TTC549 (cell line): ENCODE measurements at regions not wholly inside any gene's neighbourhood (a gene's known extent, or its start where the extent isn't known, plus 50 kb on each side); places are given as distances from the start of the nearest gene placed in this dataset.
"Not testable (repeated sequence)": the region's sequence is repeated elsewhere in the genome, so short reads cannot be mapped to it uniquely, and the experiment has no call there.

Source experiments
- FAIRE-seq: peaks from 2 replicates; lab custom pipeline; 2012; peaks lifted over from hg19 to GRCh38; lab: Jason Lieb, UNC

DNA sequence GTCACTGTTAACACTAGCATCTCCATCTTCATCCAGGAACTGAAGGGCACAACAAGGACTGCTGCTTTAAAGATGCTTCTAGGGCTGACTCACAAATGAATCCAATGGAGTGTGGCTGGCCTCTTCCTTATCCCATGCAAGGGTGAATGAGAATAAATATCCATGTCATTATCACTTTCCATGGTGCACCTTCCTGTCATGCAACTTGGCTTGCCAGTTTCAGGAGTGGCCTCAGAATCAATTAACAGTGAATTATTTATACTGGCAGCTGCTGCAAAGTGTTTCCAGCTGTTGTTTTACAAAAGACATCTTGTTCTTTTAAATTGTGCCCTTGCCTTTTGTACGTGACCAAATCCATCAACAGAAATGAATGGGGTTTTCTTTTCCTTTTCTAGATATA is 499.3 kb upstream of the TMEM132C start:
- no peak for FAIRE-seq

DNA sequence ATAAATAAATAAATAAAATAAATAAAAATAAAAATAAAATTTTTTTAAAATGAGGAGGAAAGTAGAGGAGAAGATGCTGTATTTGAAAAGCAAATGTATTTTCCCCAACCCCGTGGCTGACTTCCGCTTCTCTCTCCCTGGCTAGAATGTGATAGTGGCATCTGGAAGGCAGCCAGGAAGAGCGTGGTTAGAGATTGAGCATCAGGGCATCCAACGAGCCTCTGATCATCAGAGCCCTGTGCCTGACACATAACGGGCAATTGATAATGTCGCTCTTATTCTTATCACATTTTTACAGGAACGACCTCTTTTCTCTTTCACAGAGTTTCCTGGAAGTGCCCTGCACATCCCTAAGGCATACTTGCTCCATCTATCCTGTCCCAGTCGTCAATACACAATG is 496.9 kb upstream of the TMEM132C start:
- FAIRE-seq, result no peak

DNA sequence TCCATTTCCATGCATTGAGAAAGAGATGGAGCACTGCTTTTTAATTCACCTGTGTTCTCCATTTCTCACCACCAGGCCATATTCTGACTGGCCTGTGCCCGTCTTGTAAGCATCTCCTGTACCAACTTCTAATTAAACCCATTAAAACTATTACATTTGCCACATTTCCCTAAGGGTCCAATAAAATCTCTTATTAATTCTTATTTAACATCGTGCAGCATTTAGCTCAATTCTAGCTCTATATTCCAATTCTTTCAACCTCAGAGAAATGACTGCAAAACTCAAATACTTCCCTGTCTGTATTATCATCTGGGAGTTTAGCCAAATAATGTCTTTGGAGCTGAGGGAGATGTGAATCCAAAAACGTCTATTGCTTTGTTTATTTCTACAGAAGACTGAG is 495.4 kb upstream of the TMEM132C start:
- no peak for FAIRE-seq

GRCh38 chr12:127773520-127773919 is 493.4 kb upstream of the TMEM132C start:
- no peak for FAIRE-seq

- FAIRE-seq, result no peak
Measured at GRCh38 chr12:127774828-127775227, 492.1 kb upstream of the TMEM132C start.

DNA sequence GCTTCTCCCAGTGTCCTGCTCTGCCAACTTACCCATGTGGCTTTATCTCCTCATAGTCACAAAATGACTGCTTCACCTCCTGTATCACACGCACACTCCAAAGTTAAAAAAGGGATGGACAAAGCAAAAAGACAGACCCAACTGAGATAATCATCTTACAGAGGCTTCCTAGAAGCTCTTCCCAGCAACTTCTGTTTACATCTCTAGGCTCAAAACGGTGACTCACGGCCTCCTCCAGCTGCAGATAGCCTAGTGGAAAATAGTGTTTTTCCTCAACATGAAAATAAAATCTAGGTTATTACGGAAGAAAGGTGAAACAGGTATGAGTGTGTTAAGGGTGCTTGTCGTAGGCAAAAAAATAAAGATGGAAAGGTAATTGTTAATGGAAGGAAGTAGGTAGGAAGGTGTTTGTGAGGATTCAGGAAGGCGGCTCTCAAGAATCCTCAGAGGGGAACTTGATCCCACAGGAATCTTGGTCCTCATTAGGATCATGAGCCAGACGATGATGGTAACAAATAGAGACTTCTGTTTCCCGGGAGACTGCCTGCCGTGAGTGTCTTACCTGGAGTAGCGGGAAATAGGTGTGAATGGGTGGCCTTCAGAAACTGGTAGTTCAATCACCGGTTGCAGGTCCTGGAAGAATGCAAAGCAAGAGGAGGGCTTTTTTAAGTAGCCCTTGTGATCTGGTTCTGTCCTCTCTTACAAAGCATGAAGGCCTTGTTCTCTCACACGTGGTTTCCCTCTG is 487.5 kb upstream of the TMEM132C start:
- no peak for FAIRE-seq

GRCh38 chr12:127780881-127781280 is 486.1 kb upstream of the TMEM132C start:
- no peak for FAIRE-seq

DNA sequence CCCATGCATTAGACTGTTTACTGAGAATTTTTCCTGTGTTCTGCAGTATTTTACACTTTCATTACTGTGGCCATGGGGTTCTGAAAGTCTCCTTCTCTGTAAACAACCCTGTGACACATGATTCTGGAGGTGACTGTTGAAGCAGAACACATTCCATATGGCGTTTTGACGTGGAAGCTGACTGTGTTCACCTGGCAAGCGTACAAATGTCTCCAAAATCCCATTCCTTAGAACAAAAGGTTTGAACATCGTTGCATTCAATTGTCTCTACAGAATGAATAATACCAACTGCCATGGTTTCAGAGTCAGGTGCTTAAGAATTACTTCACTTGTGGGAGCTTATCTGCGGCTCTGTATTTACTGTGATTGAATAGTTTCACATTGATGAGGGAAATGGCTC is 485.6 kb upstream of the TMEM132C start:
- FAIRE-seq, result no peak

DNA sequence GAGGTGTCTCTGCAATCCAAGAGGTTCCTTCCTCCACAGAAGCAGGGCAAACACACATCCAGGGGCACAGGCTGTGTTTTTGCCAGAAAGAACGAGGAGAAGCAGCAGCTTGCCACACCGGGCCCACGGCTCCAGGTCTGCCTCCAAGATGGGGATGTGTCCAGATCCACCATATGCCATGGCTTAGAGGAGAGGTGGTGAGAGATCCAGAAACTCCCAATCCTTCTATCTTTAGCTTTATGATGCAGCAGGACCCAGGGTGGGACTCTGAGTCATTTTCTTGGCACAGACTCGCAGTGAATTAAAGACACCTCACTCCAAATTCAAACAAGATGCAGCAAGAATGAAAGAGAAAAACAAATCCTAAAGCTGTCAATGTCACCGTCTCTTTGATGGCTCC is 481.4 kb upstream of the TMEM132C start:
- FAIRE-seq, result no peak

- no peak for FAIRE-seq
Measured at GRCh38 chr12:127785986-127786590, 480.9 kb upstream of the TMEM132C start.

GRCh38 chr12:127787544-127787943 is 479.4 kb upstream of the TMEM132C start:
- no peak for FAIRE-seq

- no peak for FAIRE-seq
Measured at GRCh38 chr12:127790376-127790775, 476.6 kb upstream of the TMEM132C start.

DNA sequence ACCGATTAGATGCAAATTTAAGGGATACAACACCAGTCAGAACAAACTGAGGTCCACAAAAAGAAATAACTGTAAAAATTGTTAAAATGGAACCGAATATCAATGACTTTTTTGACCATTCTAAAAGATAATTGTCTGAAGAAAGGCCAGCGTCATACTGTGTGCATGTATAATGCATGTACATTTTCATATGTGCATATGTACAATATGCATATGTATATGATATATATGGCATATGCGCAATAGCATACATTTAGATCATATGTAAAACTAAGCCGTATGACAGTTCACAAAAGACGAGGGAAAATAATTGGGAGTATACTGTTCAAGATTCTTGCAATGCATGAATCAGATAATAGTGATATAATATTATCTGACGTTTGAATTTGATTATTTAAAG is 475.8 kb upstream of the TMEM132C start:
- no peak for FAIRE-seq

GRCh38 chr12:127797918-127798317 is 469.1 kb upstream of the TMEM132C start:
- FAIRE-seq, result no peak

GRCh38 chr12:127802271-127802670 is 464.7 kb upstream of the TMEM132C start:
- no peak for FAIRE-seq

DNA sequence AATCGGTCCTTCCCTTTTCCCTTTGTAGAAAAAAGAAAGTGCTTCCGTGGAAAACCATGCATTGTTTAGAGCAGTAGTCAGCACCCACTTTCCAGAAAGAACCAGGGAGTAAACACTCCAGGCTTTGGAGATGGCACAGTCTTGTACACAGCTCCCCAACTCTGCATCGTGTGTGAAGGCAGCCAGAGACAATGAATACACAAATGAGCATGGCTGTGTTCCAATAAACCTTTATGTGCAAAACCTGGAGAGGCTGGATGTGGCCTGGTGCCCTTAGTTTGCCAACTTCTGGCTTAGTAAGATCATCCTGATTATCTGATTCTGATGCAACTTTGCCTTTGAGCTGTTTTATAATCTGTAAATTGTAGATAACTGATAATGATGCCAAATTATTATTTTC is 463.4 kb upstream of the TMEM132C start:
- FAIRE-seq, result no peak

- FAIRE-seq, result no peak
Measured at GRCh38 chr12:127809275-127809674, 457.7 kb upstream of the TMEM132C start.

- no peak for FAIRE-seq
Measured at GRCh38 chr12:127810041-127810440, 456.9 kb upstream of the TMEM132C start.

- FAIRE-seq, result not testable (repeated sequence)
Measured at GRCh38 chr12:127810459-127810858, 456.5 kb upstream of the TMEM132C start.

DNA sequence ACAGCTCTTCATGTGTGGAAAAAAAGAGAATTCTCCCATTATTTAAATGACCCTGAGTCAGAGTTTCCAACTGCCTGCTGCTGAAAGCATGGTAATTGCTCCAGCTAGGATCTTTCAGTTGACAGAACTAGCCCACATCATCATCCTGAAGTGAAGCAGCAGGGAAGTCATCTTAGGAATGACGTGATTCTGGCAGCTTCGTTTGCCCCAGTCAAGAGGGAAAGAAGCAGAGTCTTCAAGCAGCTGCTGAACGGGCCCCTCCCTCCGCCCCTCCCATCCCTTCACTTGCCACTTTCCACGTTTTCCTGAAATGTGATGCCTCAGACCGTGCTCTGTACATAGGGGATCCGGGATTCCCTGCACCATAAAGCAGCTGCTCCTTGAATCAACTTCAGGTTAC is 455.0 kb upstream of the TMEM132C start:
- FAIRE-seq, result no peak

DNA sequence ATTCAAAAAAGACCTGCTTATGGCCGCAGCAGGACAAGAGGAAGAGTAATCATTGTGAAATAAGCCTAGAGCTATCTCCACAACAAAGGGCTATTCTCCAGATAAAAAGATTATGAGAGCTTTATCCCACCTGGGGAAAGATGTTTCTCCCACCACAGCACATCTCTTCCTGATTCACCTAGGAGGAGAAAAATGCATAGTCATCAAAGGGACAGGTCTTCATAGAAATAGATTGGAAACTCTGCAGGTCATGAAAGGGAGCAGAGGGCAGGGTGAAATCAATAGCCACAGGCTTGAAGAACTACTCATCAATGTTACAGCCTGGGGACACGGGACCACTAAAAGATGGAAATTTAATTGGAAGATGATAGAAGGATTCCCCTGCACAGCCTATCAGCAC is 453.8 kb upstream of the TMEM132C start:
- FAIRE-seq, result no peak

- no peak for FAIRE-seq
Measured at GRCh38 chr12:127819056-127819455, 447.9 kb upstream of the TMEM132C start.

GRCh38 chr12:127820271-127820670 is 446.7 kb upstream of the TMEM132C start:
- FAIRE-seq, result no peak

DNA sequence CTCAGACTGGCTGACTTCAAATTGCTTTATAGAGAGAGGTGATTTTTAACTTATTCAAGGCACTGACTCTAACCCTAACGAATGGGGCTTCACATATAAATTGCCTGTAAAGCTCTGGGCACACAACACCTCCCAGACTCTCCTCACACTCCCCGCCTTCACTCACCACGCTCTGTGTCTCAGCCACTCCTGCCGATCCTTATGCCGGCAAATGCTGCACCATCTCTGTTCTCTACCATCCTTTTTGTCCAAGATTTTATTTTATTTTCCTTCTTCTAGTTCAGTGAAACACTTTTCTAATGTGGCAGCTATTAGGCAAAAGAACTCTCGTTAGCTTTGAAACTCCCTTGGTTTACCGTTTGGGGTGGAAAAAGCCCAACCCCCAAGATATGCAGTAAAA is 446.1 kb upstream of the TMEM132C start:
- no peak for FAIRE-seq
